NT2/D1 (cell line): ENCODE measurements at regions not wholly inside any gene's neighbourhood (a gene's known extent, or its start where the extent isn't known, plus 50 kb on each side); places are given as distances from the start of the nearest gene placed in this dataset.
"Not testable (repeated sequence)": the region's sequence is repeated elsewhere in the genome, so short reads cannot be mapped to it uniquely, and the experiment has no call there.

Experiments used
- DNase-seq: peaks from one replicate; pipeline ENCODE4 v3.0.0-alpha.2; 2011; ENCODE audit warnings: low read depth, low spot score
- H3K27me3 ChIP-seq: 2 replicates; pipeline ENCODE4 v1.6.0; 2011; ENCODE audit warnings: mild to moderate bottlenecking; ENCODE audit not compliant: insufficient read length, insufficient read depth
- H3K36me3 ChIP-seq: 2 replicates; pipeline ENCODE4 v1.6.1; 2011; ENCODE audit warnings: mild to moderate bottlenecking, low read length, mixed read lengths; ENCODE audit not compliant: insufficient read depth, insufficient read length
- H3K4me1 ChIP-seq: 2 replicates; pipeline ENCODE4 v1.5.1; 2011; ENCODE audit not compliant: insufficient read depth, insufficient read length
- H3K4me3 ChIP-seq: 2 replicates; pipeline ENCODE4 v1.5.1; 2011; ENCODE audit warnings: low read depth; ENCODE audit not compliant: insufficient read length
- H3K9ac ChIP-seq: 2 replicates; pipeline ENCODE4 v1.6.0; 2011; ENCODE audit warnings: low read depth; ENCODE audit not compliant: insufficient read length
- H3K9me3 ChIP-seq: 2 replicates; pipeline ENCODE4 v1.5.1; 2011; ENCODE audit warnings: mild to moderate bottlenecking, low read length; ENCODE audit not compliant: insufficient read depth
- SUZ12 ChIP-seq: IDR thresholded peaks from 2 replicates; pipeline ENCODE4 v1.6.1; 2011; ENCODE audit not compliant: insufficient read length, insufficient read depth; ENCODE audit errors: extremely low read depth
- YY1 ChIP-seq: IDR thresholded peaks from 2 replicates; pipeline ENCODE4 v1.6.1; 2011; ENCODE audit not compliant: insufficient read length, insufficient read depth
- ZNF274 ChIP-seq: IDR thresholded peaks from 2 replicates; pipeline ENCODE4 v1.6.1; 2011; ENCODE audit warnings: mild to moderate bottlenecking, low read depth, low read length

DNA sequence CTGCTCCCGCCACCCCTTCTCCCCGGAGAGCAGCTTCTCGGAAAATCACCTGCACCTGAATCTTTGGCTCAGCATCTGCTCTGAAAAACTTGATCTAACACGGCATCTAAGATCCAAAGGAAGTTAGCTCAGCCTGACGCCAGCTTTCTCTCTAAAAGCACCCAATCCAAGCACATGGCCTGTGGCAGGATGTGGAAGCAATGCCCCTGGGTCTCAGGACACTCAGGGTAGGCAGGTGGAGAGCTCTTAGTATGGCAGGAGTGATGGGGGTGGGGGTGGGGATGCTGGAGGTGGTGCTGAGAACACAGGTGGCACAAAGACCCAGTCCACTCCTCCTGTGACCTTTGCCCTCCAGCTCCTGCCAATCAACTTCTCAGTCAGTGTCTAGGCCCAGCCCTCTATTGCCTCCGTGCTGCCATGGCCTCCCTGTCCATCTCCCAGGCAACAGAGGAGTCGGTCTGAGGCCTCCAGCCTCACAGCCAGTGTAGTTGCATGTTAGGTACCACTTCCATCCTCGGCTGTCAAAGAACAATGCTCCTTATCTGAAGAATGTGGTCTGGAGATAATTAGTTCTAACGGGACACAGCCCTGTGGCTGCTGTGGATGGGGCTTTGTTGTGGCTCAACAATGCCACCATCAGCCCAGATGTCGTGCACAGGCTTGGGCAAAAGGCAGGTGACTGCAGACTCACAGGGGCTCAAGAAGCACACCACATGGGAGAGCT lies 180.0 kb upstream of the C14orf180 start:
- Histone ChIP-seq H3K27me3 (no peaks in the 10 kb centered on the region), H3K36me3 (no peaks in the 10 kb centered on the region), H3K9ac (no peak overlapping the region), H3K4me1 (peaks cover 11% of the 10 kb centered on the region), H3K9me3 (no peaks in the 10 kb centered on the region), H3K4me3 (no peak overlapping the region)
- no peak for DNase-seq
- TF ChIP-seq ZNF274 = no peak
- TF ChIP-seq YY1 = no peak
- no peak for TF ChIP-seq SUZ12

DNA sequence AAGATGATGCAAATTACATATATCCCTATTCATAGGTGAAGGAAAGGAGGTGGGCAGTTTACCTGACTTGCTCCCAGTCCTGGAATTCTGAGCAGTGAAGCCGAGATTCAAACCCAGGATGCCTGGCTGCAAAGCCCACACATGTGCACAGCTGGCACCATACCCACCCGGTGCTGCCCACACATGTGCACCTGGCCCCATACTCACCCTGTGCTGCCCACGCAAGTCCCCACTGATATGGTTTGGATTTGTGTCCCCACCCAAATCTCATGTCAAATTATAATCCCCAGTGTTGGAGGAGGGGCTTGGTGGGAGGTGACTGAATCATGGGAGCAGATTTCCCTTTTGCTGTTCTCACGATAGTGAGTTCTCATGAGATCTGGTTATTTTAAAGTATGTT lies 179.2 kb upstream of the C14orf180 start:
- H3K27me3 ChIP-seq = no peaks in the 10 kb centered on the region
- no peaks in the 10 kb centered on the region for H3K9me3 ChIP-seq
- H3K4me1 ChIP-seq = peaks cover 11% of the 10 kb centered on the region
- no peak for DNase-seq
- TF ChIP-seq ZNF274 = no peak
- TF ChIP-seq YY1 = no peak
- TF ChIP-seq SUZ12 = no peak
- H3K36me3 ChIP-seq = no peaks in the 10 kb centered on the region
- H3K9ac ChIP-seq = no peak overlapping the region
- H3K4me3 ChIP-seq = no peak overlapping the region

DNA sequence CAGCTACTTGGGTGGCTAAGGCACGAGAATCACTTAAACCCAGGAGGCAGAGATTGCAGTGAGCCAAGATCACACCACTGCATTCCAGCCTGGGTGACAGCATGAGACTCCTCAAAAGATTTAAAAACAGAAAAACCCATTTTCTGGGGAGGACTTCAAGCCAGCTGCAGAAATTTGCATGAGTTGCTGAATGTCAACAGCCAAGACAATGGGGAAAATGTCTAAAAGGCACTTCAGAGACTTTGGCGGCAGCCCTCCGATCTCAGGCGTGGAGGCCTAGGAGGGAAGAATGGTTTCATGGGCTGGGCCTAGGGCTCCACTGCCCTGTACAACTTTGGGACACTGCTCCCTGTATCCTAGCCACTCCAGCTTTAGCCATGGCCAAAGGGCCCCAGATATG lies 177.8 kb upstream of the C14orf180 start:
- no peak for TF ChIP-seq SUZ12
- TF ChIP-seq YY1 = no peak
- TF ChIP-seq ZNF274 = no peak
- Histone ChIP-seq H3K4me3 (no peak overlapping the region), H3K9ac (no peak overlapping the region), H3K27me3 (no peaks in the 10 kb centered on the region), H3K4me1 (peaks cover 11% of the 10 kb centered on the region), H3K36me3 (no peaks in the 10 kb centered on the region), H3K9me3 (no peaks in the 10 kb centered on the region)
- DNase-seq = no peak

DNA sequence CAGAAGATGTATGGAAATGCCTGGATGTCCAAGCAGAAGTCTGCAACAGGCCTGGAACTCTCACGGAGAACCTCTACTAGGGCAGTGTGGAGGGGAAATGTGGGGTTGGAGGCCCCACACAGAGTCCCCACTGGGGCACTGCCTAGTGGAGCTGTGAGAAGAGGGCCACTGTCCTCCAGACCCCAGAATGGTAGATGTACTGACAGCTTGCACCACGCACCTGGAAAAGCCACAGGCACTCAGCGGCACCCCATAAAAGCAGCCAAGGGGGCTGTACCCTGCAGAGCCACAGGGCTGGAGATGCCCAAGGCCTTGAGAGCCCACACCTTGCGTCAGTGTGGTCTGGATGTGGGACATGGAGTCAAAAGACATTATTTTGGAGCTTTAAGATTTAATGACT lies 177.3 kb upstream of the C14orf180 start:
- not testable (repeated sequence) for DNase-seq, H3K9ac ChIP-seq, H3K36me3 ChIP-seq, H3K4me3 ChIP-seq, H3K9me3 ChIP-seq, H3K27me3 ChIP-seq
- peaks cover 11% of the 10 kb centered on the region for H3K4me1 ChIP-seq

DNA sequence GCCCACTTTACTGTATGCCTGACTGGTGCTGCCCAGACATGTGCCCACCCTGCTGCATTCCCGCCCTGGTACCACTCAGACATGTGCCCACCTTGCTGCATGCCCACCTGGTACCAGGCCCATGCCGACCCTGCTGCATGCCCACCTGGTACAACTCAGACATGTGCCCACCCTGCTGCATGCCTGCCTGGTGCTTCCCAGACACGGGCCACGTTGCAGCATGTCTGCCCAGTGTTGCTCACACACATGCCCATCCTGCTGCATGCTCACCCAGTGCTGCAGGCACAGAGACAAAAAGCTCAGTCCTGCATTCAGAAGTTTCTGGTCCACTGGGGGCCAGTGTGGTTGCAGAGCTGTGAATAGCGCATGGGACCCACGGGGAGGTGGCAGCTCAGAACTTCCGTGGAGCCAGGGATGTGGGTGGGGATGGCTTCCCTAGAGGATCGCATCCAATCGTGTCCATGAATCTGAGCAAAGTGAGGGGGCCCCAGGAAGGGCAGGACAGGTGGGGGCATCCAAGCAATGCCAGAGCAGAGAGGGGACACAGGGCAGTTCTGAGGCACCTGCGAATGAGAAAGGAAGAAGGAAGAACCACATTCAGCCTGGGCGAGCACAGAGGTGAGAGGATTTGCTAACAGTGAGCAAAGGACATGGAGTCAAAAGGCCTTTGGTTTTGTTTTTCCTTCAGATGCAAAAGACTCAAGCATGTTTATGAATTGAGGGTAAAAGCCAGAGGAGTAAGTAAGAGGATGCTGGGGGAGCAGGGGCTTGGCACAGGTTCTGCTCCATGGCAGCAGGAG lies 175.9 kb upstream of the C14orf180 start:
- H3K27me3 ChIP-seq = no peaks in the 10 kb centered on the region
- no peak overlapping the region for H3K4me3 ChIP-seq
- H3K36me3 ChIP-seq = no peaks in the 10 kb centered on the region
- peaks cover 11% of the 10 kb centered on the region for H3K4me1 ChIP-seq
- no peak for DNase-seq
- TF ChIP-seq YY1 = no peak
- no peak for TF ChIP-seq ZNF274
- TF ChIP-seq SUZ12 = no peak
- no peak overlapping the region for H3K9ac ChIP-seq
- H3K9me3 ChIP-seq = no peaks in the 10 kb centered on the region

DNA sequence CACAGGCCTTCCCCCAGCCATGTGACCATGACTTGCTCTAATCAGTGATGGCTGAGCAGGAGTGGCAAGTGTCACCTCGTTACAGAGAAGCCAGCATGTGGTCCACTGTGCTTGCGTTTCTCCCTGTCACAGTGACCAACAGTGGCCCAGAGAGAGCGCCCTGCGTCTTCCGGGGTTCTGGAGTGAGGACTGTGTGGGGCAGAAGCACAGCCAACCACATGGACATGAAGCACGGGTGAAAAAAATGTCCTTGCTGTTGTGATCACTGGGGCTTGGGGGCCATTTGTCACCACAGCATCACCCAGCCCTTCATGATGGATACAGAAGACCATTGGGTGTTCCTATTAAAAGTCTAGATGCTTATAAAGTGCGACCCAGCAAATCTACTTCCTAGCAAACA lies 174.6 kb upstream of the C14orf180 start:
- H3K36me3 ChIP-seq = no peaks in the 10 kb centered on the region
- H3K9ac ChIP-seq = no peak overlapping the region
- no peak for TF ChIP-seq ZNF274
- H3K4me3 ChIP-seq = no peak overlapping the region
- DNase-seq = no peak
- H3K4me1 ChIP-seq = peaks cover 11% of the 10 kb centered on the region
- no peaks in the 10 kb centered on the region for H3K27me3 ChIP-seq
- H3K9me3 ChIP-seq = no peaks in the 10 kb centered on the region

DNA sequence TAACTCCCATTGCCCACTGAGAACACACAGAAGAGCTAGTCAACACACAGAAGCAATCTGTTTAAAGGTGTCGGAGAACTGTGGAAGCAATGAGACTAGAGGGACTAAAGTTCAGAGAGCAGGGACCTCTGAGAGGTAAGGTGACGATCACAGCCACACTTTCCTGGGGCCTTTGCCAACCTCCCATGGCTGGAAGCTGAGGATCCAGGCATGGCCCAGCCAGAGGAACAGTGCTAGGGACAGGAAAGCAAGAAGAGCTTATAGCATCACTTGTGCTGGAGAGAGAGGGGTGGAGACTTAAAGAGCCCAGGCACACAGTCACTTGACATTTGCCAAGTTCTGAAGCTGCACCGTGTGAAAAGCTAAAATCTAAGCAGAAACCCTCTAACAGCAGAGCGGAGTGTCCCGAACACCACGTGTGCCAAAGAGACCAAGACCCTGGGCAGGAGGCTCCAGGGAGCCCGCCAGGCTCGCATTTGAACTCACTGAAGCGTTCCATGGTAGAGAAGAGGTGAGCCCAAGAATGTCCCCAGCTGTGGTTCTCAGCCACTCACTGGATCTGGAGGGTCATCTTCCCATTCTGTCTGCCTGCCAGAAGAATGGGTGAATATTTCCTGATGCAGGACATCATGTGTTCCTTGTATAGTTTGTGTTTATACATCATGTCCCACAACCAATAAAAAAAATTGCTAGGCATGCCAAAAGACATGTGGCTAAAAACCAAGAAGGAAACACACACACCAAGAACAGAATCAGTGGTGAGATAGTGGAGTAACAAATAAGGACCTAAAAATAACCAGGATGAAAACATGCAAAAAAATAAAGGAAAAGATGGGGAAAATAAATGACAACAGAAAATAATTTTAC lies 174.0 kb upstream of the C14orf180 start:
- Histone ChIP-seq H3K9me3 (no peaks in the 10 kb centered on the region), H3K4me3 (no peak overlapping the region), H3K9ac (no peak overlapping the region), H3K36me3 (no peaks in the 10 kb centered on the region), H3K27me3 (no peaks in the 10 kb centered on the region), H3K4me1 (peaks cover 7% of the 10 kb centered on the region)
- no peak for TF ChIP-seq ZNF274
- TF ChIP-seq YY1 = no peak
- TF ChIP-seq SUZ12 = no peak
- no peak for DNase-seq
